ENCODE measurements at regions not wholly inside any gene's neighbourhood (a gene's known extent, or its start where the extent isn't known, plus 50 kb on each side); places are given as distances from the start of the nearest gene placed in this dataset.

DNA sequence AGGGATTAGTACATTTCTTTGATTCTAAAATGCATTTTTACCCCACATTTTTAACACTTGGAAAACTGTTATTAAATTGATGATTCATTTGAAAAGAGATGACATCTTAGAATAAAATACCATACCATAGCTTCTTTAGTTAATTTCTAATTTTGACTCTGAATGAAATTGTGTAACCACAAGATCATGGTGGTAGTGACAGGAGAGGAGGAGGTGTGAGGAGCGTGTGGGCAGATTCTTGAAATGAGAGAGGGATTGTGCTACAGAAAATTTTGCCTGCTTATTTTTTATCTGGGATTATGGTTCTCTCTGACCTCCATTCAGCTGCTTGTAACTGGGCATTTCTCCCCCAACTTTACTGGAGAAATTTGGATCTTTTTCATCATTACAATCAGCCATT is 173.3 kb upstream of the CLINT1 start:
- TF ChIP-seq EZH2 (optimal IDR thresholded peaks at IDR 0.05; ENCODE audit: low read depth, low read length) (no peak), CTCF (IDR thresholded peaks at IDR 0.05; ENCODE audit: low read length) (no peak)

Measured in MM.1S (cell line).